ENCODE measurements at regions not wholly inside any gene's neighbourhood (a gene's known extent, or its start where the extent isn't known, plus 50 kb on each side); places are given as distances from the start of the nearest gene placed in this dataset.
"Not testable (repeated sequence)": the region's sequence is repeated elsewhere in the genome, so short reads cannot be mapped to it uniquely, and the experiment has no call there.

DNA sequence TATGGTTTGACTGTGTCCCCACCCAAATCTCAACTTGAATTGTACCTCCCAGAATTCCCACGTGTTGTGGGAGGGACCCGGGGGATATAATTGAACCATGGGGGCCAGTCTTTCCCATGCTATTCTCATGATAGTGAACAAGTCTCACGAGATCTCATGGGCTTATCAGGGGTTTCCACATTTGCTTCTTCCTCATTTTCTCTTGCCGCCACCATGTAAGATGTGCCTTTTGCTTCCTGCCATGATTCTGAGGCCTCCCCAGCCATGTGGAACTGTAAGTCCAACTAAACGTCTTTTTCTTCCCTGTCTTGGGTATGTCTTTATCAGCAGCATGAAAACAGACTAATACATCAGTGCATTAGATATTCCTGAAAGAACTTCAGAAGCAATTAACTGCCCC lies 177.7 kb upstream of the PRSS58 start:
- not testable (repeated sequence) for DNase-seq

- no peak for DNase-seq
Observed at GRCh38 chr7:142434666-142435167, 176.9 kb upstream of the PRSS58 start.

DNA sequence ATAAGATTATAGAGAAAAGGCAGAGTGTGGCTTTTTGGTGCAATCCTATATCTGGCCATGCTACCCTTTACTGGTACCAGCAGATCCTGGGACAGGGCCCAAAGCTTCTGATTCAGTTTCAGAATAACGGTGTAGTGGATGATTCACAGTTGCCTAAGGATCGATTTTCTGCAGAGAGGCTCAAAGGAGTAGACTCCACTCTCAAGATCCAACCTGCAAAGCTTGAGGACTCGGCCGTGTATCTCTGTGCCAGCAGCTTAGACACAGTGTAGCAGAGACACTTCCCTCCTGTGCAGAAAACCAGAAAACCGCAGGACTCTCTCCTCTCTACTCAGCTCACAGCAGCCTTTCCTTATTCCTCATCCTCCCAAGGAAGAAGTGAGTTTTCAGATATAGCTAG lies 176.3 kb upstream of the PRSS58 start:
- DNase-seq = not testable (repeated sequence)

- DNase-seq = no peak
Observed at GRCh38 chr7:142432377-142432776, 174.5 kb upstream of the PRSS58 start.

GRCh38 chr7:142431491-142431890 lies 173.6 kb upstream of the PRSS58 start:
- DNase-seq = no peak

GRCh38 chr7:142428094-142428493 lies 170.2 kb upstream of the PRSS58 start:
- no peak for DNase-seq

DNA sequence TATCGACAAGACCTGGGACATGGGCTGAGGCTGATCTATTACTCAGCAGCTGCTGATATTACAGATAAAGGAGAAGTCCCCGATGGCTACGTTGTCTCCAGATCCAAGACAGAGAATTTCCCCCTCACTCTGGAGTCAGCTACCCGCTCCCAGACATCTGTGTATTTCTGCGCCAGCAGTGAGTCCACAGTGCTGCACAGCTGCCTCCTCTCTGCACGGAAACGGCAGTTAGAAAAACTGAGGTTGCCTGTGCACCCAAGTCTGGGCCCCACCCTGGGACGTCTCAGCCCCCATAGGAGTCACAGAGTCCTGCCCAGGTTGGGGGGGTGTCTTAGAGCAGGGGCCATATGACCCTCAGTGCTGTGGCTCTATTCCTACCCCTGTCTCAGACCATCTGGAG lies 167.4 kb upstream of the PRSS58 start:
- DNase-seq = no peak

DNA sequence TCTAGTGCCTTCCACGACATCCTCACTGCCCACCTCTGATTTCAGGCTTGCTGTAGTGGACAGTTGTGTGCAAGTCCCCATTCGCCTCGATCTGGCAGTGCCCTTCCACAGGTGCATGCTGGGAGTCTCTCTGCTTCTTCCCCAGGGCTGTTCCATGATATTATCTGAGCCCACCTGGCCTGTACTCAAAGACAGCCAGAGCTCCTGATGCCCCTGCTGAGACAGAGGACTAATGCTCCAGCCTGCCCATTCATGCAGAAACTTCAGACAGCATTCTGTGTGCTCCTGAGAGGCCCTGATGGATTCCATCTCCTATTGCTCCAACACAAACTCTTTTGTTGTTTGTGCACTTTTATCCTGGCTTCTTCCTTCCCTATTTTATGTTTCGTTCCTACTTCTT lies 164.8 kb upstream of the PRSS58 start:
- DNase-seq = no peak

- DNase-seq = no peak
Observed at GRCh38 chr7:142420554-142421362, 162.9 kb upstream of the PRSS58 start.

GRCh38 chr7:142418326-142418725 lies 160.5 kb upstream of the PRSS58 start:
- no peak for DNase-seq

DNA sequence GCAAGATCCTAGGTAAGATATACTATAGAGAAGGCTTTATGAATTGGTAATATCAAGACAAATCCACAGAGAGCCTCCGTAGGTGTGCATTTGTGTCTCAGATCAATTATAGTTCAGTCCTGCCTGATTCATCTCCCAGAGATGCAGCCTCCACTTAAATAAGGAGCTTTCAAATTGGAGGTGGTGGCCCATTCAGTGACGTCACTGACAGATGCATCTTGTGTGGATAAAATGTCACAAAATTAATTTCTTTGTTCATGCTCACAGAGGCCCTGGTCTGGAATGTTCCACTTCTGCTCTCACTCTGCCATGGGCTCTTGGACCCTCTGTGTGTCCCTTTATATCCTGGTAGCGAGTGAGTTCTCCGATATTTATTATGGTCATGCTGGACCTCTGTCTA lies 157.1 kb upstream of the PRSS58 start:
- no peak for DNase-seq

GRCh38 chr7:142414135-142414534 lies 156.3 kb upstream of the PRSS58 start:
- no peak for DNase-seq

DNA sequence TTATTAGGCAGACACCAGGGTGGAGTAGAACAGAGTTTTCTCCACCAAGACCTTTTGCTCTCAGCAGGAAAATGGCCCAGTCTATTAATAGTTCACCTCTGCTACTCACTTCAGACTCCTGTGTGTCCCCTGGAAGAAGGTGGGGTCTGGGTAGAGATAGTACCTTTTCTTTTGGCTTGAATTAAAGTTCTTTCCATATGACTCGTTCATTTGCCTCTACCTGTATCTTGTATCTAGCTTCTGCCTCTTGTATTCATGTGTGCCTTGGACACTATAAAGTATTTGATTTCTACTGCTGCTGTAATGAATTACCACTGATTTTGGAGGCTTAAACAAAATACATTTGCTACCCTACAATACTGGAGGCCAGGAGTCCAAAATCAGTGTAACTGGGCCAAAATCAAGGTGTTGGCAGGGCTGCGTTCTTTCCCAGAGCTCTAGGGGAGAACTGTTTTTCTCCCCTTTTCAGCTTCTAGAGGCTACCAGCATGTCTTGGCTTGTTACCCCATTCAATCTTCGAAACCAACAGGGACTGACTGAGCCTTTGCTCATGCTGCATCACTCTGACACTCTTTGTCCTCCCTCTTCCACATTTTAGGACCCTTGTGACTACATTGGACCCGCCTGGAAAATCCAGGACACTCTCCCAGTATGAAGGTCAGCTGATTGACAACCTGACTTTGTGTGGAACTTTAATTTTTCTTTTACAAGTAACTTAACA lies 155.6 kb upstream of the PRSS58 start:
- no peak for DNase-seq

- peak; percentile 48 for DNase-seq
Observed at GRCh38 chr7:142412551-142413193, 154.8 kb upstream of the PRSS58 start.

- no peak for DNase-seq
Observed at GRCh38 chr7:142409471-142409870, 151.6 kb upstream of the PRSS58 start.

DNA sequence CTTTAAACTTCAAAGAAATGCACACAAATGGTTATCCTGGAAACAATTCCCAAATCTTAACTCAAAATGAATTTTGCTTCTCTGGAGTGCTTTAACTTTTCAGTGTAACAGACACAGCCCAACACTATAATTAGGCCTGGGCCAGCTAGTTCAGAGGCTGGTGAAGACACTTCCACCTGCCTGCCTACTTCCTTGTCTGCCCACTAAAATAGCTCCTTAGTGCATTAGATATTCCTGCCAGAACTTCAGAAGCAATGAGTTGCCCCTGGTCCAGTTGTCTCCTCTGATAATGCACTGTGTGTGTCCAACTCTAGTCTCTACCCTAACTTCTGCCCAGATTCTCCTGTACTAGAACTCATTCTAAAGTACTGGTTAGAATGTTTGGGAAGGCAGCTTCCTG lies 150.9 kb upstream of the PRSS58 start:
- DNase-seq = no peak

DNA sequence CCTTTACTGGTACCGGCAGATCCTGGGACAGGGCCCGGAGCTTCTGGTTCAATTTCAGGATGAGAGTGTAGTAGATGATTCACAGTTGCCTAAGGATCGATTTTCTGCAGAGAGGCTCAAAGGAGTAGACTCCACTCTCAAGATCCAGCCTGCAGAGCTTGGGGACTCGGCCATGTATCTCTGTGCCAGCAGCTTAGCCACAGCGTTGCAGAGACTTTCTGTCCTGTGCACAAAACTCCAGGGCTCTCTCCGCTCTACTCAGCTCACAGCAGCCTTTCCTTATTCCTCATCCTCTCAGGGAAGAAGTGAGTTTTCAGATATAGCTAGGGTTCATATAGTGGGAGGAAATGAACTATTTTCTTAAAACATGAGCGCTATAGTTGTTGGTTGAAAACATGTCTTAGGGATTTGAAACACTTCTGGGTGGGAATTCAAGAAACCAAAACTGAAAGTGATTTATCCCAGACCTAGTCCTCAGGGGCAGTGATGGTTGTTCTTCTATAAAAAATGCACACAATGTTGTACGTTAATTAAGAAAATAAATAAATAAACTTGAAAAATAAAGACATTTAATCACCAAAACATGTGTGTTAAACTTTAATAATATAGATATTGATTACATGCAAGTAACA lies 150.2 kb upstream of the PRSS58 start:
- no peak for DNase-seq

DNA sequence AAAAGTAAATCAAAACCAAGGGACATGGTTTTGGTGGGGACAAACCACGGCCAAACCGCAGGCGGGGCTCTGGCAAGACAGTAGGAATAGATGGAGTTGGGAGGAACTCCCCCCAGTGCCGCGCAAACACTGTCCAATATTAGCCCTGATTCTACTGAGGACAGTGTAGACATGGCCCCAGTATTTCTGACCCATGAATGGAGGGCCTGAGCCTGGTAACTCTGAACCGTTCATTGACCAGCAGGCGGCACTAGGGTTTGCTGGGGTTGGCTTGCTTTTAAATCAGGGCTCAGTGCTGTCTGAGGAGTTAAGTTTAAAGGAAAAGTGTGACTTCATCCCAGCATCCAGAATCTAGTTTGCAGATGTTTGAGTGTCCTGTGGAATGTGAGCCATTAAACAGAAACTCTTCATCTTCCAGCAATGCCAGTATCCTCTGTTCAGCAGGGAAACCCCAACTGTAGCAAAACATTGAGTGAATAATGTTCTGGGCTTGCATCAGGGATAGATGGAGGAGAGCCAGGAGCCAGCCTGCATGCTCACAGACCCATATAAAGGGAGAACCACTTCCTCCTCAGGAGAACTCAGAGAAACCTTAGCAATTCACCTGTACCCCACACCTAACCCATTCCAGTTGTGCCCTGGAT lies 147.4 kb upstream of the PRSS58 start:
- no peak for DNase-seq

- DNase-seq = no peak
Observed at GRCh38 chr7:142401951-142402350, 144.1 kb upstream of the PRSS58 start.

- no peak for DNase-seq
Observed at GRCh38 chr7:142400042-142400533, 142.2 kb upstream of the PRSS58 start.

GRCh38 chr7:142391191-142391992 lies 133.5 kb upstream of the PRSS58 start:
- peak; percentile 24 for DNase-seq

- no peak for DNase-seq
Observed at GRCh38 chr7:142389544-142389943, 131.7 kb upstream of the PRSS58 start.

All from CD4-positive, alpha-beta T cell treated with Interleukin-4 for 4 hours (primary cell).